NOMO-1 (cell line): ENCODE measurements at regions not wholly inside any gene's neighbourhood (a gene's known extent, or its start where the extent isn't known, plus 50 kb on each side); places are given as distances from the start of the nearest gene placed in this dataset.

Experiments
- DNase-seq, 2 experiments: peaks; one replicate each; lab custom pipeline; 2025; ENCODE audit not compliant: unreplicated experiment in 2 of 2; lab: John Stamatoyannopoulos, UW

DNA sequence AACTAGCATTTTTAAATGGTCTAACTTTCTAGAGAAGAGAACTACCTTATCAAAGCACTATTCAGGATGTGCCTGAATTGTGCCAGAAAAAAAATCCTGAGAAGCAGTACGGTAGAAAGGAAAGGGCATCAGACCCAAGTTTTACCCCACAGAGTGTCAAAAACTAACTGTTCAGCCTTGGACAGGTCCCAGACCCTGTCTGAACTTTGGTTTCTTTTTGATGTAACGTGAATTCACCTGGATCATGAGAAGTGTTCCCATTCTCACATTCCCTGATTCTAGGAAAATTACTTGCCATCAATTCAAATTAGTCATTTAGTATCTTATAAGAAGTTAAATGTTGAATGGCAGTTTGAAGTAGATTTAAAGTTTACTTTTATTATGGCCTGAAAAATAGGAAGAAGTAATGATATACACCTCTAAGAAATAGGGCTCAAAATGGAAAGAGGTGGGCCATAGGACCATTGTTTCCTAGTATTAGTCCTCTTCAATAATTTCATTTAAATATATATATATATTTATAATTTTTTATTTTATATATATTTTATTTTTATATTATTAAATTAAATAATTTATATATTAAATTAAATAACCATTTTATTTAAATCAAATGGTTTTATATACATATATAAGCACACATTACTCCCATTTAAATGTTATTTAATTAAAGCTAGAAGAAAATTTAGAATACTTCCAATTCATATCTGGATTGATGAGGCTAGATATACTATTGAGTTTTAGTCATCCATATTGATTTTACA, 181.9 kb upstream of the PPARGC1A start:
- no peak for DNase-seq

DNA sequence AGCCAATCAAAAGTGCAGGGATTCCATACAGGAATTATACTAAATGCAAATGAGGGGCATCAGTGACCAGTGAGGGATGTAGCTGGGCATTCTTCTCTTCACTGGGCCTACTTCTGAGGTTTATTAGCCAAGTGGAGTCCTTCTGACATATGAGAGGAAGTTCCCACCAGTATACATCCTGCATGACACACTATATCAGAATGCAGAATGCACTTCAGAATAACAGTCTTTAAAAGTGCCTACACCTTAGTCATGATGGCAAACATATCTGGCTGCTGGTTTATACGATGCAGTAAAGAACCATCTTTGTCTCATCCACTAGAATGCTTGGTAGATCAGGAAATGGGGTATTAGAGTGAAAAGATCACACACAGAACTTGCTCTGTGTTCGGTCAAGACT, 180.3 kb upstream of the PPARGC1A start:
- DNase-seq, result no peak

DNA sequence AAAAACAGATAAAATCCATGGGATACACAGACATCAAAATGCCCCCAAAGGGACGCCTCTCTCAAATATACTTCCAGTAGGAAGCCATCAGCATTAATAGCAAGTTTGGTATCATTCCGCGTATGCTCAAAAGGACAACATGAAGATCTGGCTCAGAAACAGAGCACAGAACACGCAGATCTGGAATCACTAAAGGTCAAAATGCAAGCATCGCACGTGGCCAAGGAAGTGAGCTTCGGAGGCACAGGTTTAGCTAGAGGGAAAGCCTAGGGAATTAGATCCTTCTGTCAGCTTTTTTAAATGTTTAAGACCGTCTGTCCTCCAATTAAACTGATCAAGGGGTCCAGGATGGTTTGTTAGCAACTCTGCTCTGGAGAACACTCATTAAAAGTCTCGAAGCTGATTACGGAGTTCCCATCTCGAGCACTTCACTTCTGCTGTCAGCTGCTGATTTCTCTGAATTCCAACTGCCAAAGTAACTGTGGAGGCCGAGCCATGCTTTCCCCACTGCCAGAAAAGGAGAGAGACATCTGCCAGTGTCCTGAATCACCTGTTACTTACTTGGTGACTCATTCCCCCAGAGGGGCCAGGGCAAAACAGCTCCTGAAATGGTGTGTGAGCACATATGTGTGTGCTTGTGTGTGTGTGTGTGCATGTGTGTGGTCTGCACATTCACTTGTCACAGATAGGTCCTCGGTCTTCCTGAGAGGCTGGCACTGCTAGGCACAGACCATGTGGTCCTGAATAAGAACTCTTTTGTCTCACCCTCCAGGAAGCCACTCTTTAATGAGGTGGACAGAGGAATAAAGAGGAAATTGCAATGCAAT, 177.7 kb upstream of the PPARGC1A start:
- no peak for DNase-seq

DNA sequence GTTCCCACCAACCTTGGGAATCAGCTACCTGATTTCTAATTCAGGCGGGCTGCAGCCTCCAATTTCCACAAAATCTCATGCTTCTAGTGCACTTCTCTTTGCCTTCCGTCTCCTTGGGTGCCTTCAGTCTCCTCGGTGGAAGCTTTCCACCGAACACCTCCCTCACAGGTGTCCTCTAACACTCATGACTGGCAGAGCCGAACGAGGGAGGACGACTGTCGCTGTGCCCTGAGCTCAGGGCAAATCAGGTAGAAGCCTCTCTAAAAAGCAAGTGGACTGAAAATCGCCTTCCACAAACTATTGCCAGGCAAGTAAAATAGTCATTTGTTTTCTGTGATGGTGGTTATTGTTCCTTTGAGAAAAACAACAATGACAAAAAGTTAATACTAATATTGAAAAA, 176.1 kb upstream of the PPARGC1A start:
- DNase-seq, result no peak

DNA sequence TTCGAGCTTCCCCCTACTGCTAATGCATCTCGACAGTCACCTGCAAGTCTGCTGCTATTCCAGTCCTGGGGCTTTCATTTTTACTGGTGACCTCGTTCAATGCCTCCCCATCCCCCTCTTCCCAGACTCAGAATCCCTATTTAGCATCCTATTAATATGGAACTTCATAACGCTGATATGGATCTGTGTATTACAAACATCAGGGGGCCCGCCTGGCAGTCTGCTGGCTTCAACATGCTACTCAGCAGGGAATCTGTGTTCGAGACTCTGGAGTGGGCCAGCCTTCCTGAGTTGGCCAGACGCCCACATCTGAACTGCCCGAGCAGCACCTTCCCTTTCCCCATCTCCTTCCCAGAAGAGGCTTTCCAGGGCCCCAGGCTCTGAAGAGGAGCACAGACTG, 173.9 kb upstream of the PPARGC1A start:
- DNase-seq, result no peak

DNA sequence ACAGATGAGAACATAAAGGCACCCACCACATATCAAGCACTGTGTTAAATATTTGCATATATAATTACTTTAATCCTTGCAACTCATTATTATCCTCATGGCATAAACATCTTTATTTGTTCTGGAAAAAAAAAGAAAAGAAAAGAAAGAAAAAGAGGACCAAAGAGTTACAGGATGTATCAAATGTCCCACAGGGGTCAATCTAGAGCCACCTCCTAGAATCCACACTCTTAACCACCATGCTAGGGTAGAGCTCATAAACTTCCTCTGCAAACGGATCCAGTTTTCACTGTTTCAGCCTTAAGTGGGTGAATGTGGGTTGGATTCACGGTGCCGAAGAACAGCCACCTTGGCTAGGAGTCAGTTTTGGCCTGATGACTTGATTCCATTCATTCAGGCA, 171.1 kb upstream of the PPARGC1A start:
- no peak for DNase-seq

DNA sequence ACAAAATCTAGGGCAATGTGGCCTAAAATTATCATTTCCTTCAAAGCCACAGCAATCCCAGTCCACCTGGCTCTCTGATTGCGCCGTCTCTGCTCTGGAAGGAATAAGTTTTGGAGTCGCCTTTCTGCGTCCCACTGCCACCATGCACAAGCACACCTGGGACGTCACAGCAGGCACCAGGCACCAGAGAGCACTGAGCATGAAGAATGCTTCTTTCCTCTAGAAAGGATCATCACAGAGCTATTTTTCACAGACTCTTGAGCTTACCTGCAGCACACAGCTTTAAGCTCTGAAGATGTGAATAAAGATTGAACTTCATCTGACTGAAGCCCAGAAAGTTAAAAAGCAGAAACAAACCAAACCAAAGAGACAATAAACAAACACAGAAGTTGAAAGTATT, 170.0 kb upstream of the PPARGC1A start:
- DNase-seq, result no peak

DNA sequence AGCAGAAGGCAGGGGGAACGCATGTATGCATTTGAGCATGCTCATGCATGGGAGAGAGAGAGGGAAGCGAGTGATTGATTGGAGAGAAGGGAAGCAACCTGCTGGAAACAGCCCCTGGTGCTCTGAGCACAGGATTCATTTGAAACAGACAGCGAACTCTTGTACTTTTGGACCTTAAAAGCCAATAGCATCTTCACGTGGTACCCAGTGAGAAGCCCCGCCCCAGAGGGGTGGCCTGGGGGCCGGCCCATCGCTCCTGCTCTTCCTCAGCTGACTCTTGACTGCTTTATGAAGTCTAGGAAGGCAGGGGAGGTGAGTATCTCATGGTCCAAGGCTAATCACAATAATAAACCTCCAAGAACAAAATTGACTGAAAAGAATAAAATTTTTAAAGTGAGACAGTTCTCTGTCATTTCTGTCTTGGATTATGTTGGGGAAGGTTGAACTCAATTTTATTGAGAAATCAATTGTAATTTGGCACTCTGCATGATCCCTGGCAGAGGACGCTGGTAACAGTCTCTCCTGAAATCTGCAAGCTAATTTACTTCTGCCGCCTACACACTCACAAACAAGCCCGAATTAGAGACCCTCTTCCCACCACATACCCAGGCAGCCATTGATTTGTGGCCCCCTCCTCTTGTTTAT, 168.2 kb upstream of the PPARGC1A start:
- DNase-seq, result no peak

DNA sequence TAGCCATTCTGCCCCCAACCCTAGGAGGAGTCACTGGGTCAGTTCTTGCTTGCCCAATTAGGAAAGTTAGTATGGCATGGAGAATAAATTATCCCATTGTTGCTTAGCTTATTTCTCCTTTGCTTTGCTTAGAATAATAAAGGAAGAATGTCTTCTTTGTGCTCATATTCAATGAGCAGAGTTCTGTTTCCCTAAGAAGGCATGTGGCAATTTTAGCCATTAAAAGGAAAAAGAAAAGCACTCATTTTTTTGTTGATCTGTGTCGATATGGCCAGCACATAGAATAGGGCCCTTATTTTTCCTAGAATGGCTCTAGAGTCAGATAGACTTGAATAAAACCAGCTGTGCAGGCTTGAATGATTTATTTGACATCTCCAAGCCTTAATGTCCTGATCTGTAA, 166.4 kb upstream of the PPARGC1A start:
- no peak for DNase-seq

DNA sequence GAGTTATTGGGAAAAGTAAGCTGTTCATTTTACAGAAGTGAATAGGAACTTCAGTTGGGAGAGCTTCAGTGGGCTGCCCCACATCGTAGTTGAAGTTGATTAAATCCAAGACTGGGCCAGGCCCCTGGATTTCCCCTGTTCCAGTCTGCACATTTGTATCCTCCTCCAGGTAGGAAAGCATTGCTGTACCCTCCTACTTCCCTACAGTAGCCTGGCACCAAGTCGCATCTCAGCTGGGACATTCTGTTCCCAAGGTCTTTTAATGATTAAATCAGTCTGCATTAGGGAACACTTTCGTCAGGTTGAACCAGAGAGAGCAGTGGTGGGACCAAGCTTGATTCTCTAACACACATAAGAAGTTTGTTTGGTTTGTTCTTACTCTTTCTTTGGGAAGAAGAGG, 165.8 kb upstream of the PPARGC1A start:
- DNase-seq, result no peak

DNA sequence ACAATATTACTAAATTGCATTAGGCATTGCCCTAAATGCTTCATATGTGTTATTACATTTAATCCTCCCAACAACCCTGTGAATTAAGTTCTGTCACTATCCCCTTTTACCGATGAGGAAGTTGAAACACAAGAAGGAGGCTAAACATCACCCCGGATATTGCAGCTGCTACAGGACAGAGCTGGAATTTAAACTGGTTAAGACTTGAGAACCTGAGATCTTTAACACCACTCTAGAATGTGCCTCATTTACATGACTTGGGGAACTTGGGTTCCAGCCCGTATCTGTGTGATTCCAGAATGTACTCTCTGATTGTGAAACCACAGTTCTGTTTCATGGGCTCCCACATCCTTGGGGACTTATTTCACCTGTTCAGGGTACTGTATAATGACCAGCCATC, 165.1 kb upstream of the PPARGC1A start:
- no peak for DNase-seq

DNA sequence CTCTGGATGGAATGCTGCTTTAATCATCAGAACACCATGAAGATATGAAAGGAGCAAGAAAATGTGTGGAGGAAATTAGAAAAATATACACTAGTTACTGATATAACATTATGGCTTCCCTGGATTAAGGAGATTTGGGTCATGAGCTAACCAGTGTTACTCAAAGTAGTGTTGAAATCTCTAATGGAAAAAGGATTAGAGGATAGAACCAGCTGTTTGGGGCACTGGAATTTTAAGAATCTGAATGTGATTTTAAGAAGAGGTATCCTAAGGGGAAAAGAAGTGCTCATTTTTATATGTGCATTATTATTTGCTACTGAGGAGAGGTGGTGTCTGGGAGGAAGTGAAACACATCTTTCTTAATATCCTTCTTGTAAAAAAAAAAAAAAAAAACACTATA, 164.1 kb upstream of the PPARGC1A start:
- peak in 1 of 2 experiments; percentile 72 for DNase-seq

DNA sequence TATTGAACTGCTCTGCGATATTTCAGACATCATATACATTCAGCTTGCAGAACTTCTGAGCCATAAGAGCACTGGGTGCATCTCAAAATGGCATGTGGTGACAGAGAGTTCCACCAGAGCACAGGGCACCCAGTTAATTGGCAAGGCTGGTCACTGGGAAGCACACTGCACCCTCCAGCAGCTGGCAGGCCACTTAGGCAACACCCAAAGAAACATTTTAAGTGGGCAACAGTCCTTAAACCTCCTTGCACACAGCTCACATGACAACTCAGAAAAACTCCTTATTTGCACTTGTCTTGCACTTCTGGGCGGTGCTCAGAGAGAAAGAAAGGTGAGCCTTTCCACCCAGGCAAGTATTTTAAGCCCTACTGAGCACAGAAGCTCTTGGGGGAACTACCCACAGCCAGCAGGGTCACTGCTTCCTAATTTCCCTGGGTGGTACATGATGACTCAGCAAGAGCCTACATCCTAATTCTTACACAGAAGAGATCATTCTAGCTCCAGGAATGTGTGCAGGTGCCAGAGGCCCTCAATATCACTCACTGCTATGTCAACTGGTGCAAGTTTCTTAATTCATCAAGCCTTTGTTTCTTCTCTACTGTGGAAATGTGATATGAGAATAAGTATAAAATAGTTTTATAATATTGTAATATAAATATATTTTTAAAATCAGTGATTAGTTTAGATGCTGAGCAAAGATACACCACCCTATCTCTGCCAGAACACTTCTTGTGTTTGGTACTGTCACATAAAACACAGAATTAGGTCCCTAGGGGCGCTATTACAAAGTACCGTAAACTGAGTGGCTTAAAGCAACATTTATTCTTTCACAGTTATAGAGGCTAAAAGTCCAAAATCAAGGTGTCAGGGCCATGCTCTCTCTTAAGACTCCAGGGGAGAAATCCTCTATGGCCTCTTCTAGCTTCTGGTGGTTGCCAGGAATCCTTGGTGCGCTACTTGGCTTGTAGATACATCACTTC, 155.1 kb upstream of the PPARGC1A start:
- peak in 1 of 2 experiments; percentile 21 for DNase-seq

DNA sequence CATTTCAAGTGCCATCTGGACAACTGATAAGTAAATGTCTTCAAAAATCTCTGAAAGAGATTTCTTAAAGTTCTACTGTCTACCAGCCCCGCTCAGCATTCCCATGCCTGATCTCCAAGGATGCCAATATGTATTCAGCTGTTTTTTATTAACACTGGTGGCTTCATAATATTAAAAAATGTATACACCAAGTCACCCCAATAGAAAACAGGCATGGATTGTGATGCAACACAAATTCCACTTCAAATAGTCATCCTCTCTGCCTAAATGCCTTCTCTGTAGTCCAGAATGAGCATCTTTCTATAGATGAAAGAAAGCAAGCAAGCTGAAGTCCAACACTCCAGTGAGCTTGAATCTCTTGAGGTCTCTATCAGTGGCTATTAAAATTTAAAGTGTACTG, 152.2 kb upstream of the PPARGC1A start:
- no peak for DNase-seq

DNA sequence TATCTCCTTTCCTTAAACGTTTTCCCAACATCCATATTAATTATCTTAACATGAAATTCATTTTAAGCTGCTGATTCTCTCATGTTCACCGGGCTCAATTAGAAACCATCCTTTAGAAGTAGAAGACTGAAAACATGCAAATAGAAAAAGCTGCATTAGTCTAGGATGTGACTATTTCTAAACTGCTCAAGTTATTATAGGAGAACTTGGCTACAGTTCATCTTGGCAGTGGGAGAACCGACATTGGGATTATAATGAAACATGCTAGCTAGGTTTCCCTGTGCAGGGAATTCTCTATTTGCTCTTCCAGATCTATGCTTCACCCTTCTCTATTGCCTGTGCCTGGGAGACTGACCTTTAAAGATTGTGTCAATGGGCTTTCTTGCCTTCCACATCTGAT, 151.0 kb upstream of the PPARGC1A start:
- no peak for DNase-seq

DNA sequence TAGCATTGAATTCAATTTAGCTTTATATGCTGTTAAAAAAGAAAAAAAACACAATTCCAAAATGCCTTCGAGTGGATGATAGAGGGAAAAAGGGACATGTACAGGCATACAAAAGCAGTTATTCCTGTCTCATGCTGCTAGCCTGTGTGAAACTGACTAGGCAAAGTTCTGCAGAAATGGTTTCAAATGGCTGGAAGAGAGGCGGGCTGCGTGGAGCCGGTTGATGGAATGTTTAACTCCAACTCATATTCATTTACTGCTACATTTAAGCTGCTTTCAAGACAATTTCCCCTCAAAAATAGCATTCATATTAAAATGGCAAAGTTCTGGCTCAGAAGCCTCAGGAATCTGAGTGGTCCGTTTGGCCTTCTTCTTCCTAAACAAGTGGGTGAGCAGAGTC, 143.8 kb upstream of the PPARGC1A start:
- DNase-seq, result no peak

DNA sequence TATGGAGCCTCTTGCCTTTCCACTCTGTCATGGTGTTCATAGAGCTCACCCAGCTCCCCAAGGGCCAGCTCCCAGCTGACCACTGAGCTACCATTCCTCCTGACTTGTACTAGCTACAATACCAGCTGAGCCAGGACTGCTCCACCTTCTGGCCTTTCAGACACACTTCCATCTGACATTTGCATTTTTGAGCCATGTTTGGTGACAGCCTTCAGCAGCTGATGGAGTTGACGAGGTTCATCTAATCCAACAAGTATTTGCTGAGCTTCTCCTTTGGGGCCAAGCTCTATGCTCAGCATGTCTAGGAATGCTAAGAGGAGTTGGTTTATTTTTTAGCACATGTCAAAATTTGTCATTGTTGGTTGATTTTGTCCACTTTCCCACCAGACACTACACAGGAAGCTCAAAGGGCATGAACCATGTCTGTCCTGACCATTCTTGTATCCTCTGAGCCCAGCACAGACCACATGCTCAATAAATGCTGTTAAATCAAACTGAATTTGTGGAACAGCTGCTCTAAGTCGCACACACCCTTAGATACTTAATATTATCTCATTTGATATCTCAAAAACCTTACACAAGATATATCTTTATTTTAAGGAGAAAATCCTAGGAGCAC, 142.6 kb upstream of the PPARGC1A start:
- no peak for DNase-seq

DNA sequence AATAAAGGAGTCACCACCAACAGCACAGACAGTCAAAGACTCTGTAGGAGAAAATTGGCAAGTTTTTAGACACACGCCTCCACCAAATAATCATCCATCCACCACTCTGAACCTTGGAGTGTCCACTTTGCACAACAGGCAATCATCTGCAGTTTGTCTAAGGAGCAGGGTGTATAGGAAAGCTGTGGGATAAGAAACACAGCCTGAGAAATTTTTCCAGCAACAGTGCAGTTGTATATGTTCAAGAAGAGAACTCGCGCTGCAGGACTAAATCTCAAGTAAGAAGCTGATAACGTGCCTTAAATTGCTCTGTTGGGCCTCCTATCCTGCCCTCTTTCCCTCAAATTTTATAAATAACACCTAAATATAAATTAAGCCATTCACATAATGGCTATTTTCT, 136.7 kb upstream of the PPARGC1A start:
- no peak for DNase-seq

DNA sequence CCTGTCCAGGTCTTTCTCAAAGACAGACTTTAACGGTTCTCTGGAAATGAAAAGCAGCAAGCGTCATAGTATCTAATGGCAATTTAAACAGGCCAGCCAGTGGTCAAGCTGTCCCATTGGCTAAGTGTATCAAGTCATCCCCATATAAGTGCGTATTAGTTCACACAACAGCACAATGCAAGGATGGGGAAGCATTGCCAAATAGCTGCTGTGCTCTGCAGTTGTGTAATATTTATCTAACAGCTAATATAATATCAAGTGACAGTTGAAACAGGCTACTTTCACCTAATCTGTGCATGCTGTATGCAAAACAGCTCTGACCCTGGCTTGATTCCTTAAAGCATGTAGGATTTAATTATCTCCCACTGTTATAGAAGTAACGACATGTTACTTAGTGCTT, 134.8 kb upstream of the PPARGC1A start:
- peak; percentile 31 to 51 for DNase-seq

DNA sequence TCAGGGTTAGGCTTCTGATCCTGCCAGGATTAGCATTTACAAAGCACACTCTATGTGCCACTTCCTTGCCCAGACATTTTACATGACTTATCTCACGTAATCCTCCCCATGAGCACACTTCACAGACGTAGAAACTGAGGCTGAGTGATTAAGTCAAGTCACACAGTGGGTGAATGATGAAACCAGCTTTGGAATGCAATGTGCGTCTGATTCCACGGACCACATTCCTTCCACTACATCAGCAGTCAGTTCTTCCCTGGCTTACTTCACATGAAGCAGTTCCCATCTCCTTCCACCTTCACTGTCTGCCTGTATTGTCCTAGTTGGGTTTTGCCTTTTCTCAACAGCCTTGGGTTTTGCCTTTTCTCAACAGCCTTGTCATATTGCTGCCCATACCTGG, 134.3 kb upstream of the PPARGC1A start:
- no peak for DNase-seq
